ENCODE measurements at regions not wholly inside any gene's neighbourhood (a gene's known extent, or its start where the extent isn't known, plus 50 kb on each side); places are given as distances from the start of the nearest gene placed in this dataset.

DNA sequence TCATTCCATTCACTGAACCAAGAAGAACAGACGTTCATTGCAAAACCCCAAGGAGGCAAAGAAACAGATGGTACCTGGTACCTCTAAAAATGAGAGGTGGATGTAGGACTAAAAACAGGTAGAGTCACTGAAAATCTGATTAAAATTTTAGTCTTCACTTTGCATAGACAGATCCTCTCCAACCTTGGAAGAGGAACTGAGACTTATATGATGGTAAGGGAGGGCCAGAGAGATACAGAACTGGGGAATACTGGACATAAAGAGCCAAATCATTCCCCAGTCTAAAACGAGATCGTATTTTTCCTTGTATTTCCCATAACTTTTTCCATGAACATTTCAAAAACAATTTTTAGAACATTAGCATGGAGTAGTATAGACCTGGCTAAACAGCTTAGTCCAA is 59.7 kb upstream of the SPOPL start:
- intact Hi-C loops (cut with DNase I), result no loop called here
- DNase-seq, result no peak

DNA sequence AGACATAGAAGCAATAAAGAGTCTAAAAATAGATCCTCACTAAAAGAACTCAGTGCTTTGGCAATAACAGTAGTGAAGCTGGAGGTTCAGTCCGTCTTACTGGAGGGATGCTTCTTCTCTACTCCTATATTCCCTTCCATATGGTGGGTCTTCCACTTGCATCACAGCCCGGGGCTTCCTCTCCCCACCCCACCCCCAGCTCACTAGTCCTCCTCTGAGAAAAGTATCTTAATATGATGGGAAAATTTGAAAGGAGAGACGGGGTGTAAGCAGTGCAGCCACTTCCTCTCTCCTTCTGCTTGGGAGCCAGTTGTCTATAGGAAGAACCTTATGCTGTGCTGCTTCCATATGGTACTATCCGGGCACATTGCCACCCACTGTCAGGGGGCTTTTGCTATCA is 57.2 kb upstream of the SPOPL start:
- no peak for DNase-seq
- intact Hi-C loops (cut with DNase I), result no loop called here

DNA sequence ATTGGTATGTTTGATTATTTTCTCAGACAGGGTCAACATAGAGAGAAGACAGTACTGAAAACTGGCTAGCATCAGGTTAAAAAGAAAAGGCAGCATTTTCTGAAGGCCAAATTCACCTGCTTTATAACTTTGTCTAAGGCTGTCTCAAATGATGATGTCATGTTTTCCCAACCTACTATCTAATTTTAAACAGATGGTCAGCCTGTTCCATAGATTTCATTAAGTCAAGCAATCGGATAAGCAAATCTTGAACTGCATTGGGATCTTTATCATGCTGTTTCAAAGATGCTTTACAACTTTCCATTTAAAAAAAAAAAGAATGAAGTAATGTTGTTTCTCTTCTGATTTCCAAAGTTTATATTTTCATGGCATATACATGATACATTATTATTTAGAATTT is 56.3 kb upstream of the SPOPL start:
- no peak for DNase-seq
- intact Hi-C loops (cut with DNase I), result no loop called here

DNA sequence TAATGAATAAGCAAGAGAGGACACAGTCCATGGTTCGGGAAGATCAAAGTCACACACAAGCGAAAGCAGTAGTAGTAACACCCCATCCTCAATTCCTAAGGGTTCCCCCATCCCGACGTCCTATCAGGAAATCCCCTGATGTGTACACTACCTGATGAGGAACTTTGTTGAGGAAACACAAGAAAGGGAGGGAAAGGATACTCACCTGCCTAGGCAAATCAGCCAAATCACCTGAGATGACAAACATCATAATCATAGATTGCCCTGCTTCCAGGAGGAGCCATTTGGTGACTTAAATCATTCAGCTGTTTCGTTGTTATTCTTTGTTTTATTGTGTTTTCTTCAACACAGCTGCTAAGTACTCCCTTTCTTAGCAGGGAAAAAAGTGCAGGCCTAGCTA is 55.5 kb upstream of the SPOPL start:
- DNase-seq, result no peak
- intact Hi-C loops (cut with DNase I), result no loop called here

DNA sequence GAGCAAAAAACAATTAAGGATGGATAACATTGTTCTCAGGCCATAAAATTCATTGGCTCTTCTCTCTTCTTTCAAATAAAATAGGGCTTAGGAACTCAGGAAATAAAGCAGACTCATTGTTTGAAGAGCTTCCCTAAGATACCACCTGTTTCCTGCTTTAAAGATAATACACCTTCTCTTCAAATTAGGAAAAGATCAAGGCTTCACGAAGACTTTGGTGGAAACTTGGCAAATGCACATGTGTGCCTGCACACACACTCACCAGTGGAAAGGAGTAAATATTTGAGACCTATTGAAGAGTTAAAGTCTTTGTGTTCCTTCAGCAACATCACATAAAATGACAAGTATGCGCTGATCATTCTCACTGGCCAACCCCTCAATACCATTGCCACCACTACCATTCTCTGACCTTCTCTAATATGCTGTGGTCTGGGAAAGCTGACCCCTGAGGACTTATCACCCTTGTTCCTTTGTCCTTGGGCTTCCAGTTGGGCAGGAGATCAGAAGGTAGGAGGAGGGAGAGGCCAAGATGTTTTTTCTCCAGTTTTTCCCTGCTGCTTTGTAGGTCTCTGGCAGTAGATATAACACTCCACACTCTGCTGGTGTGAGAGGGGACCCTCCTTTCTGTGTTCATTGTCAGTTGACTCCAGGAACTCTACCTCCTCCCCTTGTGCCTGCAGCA is 53.5 kb upstream of the SPOPL start:
- no peak for DNase-seq
- intact Hi-C loops (cut with DNase I), result no loop called here

Data from head of caudate nucleus (tissue), 42 donors.